ENCODE measurements at regions not wholly inside any gene's neighbourhood (a gene's known extent, or its start where the extent isn't known, plus 50 kb on each side); places are given as distances from the start of the nearest gene placed in this dataset.
"Not testable (repeated sequence)": the region's sequence is repeated elsewhere in the genome, so short reads cannot be mapped to it uniquely, and the experiment has no call there.

DNA sequence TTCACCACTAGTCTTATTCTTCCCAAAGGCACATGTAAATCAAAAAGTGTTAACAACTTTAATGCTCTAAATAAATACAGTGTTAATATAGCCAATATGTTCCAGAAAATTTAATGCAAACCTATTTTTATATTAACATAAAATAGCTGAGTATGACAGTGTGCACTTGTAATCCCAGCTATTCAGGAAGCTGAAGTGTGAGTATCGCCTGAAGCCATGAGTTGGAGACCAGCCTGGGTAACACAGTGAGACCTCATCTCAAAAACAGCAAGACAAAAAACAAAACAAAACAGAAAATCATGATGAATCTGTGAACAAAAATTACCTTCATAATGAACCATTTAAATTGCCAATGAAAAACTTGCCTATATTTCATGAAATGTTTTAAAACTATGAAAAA is 798.9 kb downstream of the SLC6A15 start:
- Histone ChIP-seq H3K4me3 (ENCODE audit: low read depth, low read length, poor library complexity, severe bottlenecking) (no peak overlapping the region), H3K4me2 (ENCODE audit: low read length) (no peak overlapping the region), H3K36me3 (ENCODE audit: insufficient read depth, low read length) (no peaks in the 10 kb centered on the region), H3F3A (ENCODE audit: insufficient read depth, low read length) (no peaks in the 10 kb centered on the region), H3K9me2 (ENCODE audit: low read depth, low read length) (no peaks in the 10 kb centered on the region), H3K9me3 (ENCODE audit: low read length) (no peaks in the 10 kb centered on the region), H2AFZ (ENCODE audit: low read length) (no peak overlapping the region), H3K79me2 (ENCODE audit: insufficient read depth, low read length) (no peaks in the 10 kb centered on the region), H4K20me1 (ENCODE audit: insufficient read depth, low read length) (no peaks in the 10 kb centered on the region), H3K27ac (ENCODE audit: low read depth, low read length, poor library complexity, severe bottlenecking) (no peak overlapping the region), H3K4me1 (ENCODE audit: insufficient read depth, low read length, severe bottlenecking) (no peaks in the 10 kb centered on the region), H3K9ac (ENCODE audit: low read length) (no peak overlapping the region), H3K27me3 (ENCODE audit: insufficient read depth, low read length) (no peaks in the 10 kb centered on the region)
- no peak for TF ChIP-seq EZH2 (IDR thresholded peaks at IDR 0.05; ENCODE audit: borderline replicate concordance, low read length)
- TF ChIP-seq, protein P1, sequence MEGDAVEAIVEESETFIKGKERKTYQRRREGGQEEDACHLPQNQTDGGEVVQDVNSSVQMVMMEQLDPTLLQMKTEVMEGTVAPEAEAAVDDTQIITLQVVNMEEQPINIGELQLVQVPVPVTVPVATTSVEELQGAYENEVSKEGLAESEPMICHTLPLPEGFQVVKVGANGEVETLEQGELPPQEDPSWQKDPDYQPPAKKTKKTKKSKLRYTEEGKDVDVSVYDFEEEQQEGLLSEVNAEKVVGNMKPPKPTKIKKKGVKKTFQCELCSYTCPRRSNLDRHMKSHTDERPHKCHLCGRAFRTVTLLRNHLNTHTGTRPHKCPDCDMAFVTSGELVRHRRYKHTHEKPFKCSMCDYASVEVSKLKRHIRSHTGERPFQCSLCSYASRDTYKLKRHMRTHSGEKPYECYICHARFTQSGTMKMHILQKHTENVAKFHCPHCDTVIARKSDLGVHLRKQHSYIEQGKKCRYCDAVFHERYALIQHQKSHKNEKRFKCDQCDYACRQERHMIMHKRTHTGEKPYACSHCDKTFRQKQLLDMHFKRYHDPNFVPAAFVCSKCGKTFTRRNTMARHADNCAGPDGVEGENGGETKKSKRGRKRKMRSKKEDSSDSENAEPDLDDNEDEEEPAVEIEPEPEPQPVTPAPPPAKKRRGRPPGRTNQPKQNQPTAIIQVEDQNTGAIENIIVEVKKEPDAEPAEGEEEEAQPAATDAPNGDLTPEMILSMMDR (IDR thresholded peaks at IDR 0.05; ENCODE audit: low read length) = no peak

DNA sequence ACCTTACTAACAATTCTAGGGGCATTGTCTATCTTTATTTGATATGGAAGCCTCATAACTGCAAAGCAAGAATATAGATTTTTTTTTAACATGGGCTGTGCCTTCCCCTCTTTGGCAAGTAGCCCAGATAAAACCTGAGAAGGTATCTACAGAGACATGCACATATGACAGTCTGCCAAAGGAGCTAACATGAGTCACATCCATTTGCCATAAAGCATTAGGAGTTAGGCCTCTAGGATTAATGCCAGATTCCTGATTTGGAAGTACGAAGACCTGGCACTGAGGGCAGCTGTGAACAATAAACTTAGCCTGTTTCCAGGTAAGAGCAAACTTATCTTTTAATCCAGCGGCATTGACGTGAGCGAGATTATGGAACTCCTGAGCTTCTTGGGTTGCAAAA is 808.7 kb downstream of the SLC6A15 start:
- not testable (repeated sequence) for H3K9me3 ChIP-seq (ENCODE audit: low read length)

DNA sequence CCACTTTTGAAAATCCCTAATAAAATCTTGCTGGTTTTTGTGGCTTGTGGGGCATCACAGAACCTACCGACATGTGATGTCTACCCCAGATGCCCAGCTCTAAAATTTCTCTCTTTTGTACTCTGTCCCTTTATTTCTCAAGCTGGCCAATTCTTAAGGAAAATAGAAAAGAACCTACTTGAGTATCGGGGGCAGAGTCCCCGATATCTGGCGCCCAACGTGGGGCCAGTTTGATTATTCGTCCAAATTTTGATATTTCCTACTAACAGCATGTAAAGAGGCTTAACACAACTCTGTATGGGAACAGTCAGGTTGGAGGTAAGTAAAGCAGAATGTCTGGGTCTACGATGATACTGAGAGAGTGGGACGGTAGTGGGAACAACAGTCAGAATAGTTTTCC is 810.6 kb downstream of the SLC6A15 start:
- H3K9me2 ChIP-seq (ENCODE audit: low read depth, low read length); H3K9me3 ChIP-seq (ENCODE audit: low read length); H3K4me1 ChIP-seq (ENCODE audit: insufficient read depth, low read length, severe bottlenecking); H2AFZ ChIP-seq (ENCODE audit: low read length); H3K79me2 ChIP-seq (ENCODE audit: insufficient read depth, low read length); H4K20me1 ChIP-seq (ENCODE audit: insufficient read depth, low read length); H3K4me3 ChIP-seq (ENCODE audit: low read depth, low read length, poor library complexity, severe bottlenecking); H3F3A ChIP-seq (ENCODE audit: insufficient read depth, low read length); H3K27me3 ChIP-seq (ENCODE audit: insufficient read depth, low read length); H3K36me3 ChIP-seq (ENCODE audit: insufficient read depth, low read length); H3K9ac ChIP-seq (ENCODE audit: low read length); H3K4me2 ChIP-seq (ENCODE audit: low read length); H3K27ac ChIP-seq (ENCODE audit: low read depth, low read length, poor library complexity, severe bottlenecking): not testable (repeated sequence)

More for the DNA sequence above, 808.7 kb downstream of the SLC6A15 start:
- not testable (repeated sequence) for H3K9me2 ChIP-seq (ENCODE audit: low read depth, low read length); H3K27ac ChIP-seq (ENCODE audit: low read depth, low read length, poor library complexity, severe bottlenecking); H4K20me1 ChIP-seq (ENCODE audit: insufficient read depth, low read length); H3K79me2 ChIP-seq (ENCODE audit: insufficient read depth, low read length); H3K4me2 ChIP-seq (ENCODE audit: low read length); H3F3A ChIP-seq (ENCODE audit: insufficient read depth, low read length); H3K36me3 ChIP-seq (ENCODE audit: insufficient read depth, low read length); H3K4me3 ChIP-seq (ENCODE audit: low read depth, low read length, poor library complexity, severe bottlenecking); H3K4me1 ChIP-seq (ENCODE audit: insufficient read depth, low read length, severe bottlenecking); H3K27me3 ChIP-seq (ENCODE audit: insufficient read depth, low read length); H3K9ac ChIP-seq (ENCODE audit: low read length); H2AFZ ChIP-seq (ENCODE audit: low read length)

DNA sequence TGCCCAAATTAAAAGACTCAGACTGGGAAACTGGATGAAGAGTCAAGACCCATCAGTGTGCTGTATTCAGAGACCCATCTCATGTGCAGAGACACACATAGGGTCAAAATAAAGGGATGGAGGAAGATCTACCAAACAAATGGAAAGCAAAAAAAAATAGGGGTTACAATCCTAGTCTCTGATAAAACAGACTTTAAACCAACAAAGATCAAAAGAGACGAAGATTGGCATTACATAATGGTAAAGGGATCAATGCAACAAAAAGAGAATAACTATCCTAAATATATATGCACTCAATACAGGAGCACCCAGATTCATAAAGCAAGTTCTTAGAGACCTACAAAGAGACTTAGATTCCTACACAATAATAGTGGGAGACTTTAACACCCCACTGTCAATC is 813.0 kb downstream of the SLC6A15 start:
- H3F3A ChIP-seq (ENCODE audit: insufficient read depth, low read length); H3K4me3 ChIP-seq (ENCODE audit: low read depth, low read length, poor library complexity, severe bottlenecking); H3K27ac ChIP-seq (ENCODE audit: low read depth, low read length, poor library complexity, severe bottlenecking); H2AFZ ChIP-seq (ENCODE audit: low read length); H3K4me1 ChIP-seq (ENCODE audit: insufficient read depth, low read length, severe bottlenecking); H3K9me3 ChIP-seq (ENCODE audit: low read length); H3K36me3 ChIP-seq (ENCODE audit: insufficient read depth, low read length); H3K79me2 ChIP-seq (ENCODE audit: insufficient read depth, low read length); H3K4me2 ChIP-seq (ENCODE audit: low read length); H3K9me2 ChIP-seq (ENCODE audit: low read depth, low read length); H3K9ac ChIP-seq (ENCODE audit: low read length); H4K20me1 ChIP-seq (ENCODE audit: insufficient read depth, low read length); H3K27me3 ChIP-seq (ENCODE audit: insufficient read depth, low read length): not testable (repeated sequence)

DNA sequence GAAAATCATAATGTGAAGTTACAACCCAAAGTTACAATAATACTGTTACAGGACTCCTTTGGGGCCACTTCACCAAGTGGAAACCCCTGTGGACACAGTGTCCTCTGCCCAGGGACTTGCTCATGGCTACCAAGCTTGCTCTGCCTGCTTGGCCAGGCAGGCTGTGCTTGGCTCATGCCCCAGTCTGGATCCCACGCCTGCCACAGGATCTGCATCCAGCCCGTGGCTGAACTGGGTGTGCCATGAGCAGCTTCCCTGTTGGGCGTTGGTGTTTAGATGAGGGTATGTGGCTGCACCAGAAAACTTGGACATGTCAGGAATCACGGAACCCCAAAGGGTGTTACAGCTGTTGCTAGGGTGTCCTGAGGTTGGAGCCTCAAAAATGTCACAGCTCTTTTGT is 820.9 kb downstream of the SLC6A15 start:
- Histone ChIP-seq H3K27ac (ENCODE audit: low read depth, low read length, poor library complexity, severe bottlenecking) (no peak overlapping the region), H3K9me2 (ENCODE audit: low read depth, low read length) (no peaks in the 10 kb centered on the region), H3K4me2 (ENCODE audit: low read length) (no peak overlapping the region), H3K79me2 (ENCODE audit: insufficient read depth, low read length) (no peaks in the 10 kb centered on the region), H3F3A (ENCODE audit: insufficient read depth, low read length) (no peaks in the 10 kb centered on the region), H4K20me1 (ENCODE audit: insufficient read depth, low read length) (no peaks in the 10 kb centered on the region), H3K4me3 (ENCODE audit: low read depth, low read length, poor library complexity, severe bottlenecking) (no peak overlapping the region), H2AFZ (ENCODE audit: low read length) (no peak overlapping the region), H3K4me1 (ENCODE audit: insufficient read depth, low read length, severe bottlenecking) (no peaks in the 10 kb centered on the region), H3K9ac (ENCODE audit: low read length) (no peak overlapping the region), H3K36me3 (ENCODE audit: insufficient read depth, low read length) (no peaks in the 10 kb centered on the region), H3K9me3 (ENCODE audit: low read length) (no peaks in the 10 kb centered on the region), H3K27me3 (ENCODE audit: insufficient read depth, low read length) (no peaks in the 10 kb centered on the region)
- no peak for TF ChIP-seq EZH2 (IDR thresholded peaks at IDR 0.05; ENCODE audit: borderline replicate concordance, low read length)
- TF ChIP-seq, protein P1 (IDR thresholded peaks at IDR 0.05; ENCODE audit: low read length) = no peak
